AG08396 (cell line): ENCODE measurements at regions not wholly inside any gene's neighbourhood (a gene's known extent, or its start where the extent isn't known, plus 50 kb on each side); places are given as distances from the start of the nearest gene placed in this dataset.

Experiments used
- DNase-seq: peaks from one replicate; pipeline ENCODE4 v3.0.0; 2012; ENCODE audit warnings: low spot score, mixed read lengths

DNA sequence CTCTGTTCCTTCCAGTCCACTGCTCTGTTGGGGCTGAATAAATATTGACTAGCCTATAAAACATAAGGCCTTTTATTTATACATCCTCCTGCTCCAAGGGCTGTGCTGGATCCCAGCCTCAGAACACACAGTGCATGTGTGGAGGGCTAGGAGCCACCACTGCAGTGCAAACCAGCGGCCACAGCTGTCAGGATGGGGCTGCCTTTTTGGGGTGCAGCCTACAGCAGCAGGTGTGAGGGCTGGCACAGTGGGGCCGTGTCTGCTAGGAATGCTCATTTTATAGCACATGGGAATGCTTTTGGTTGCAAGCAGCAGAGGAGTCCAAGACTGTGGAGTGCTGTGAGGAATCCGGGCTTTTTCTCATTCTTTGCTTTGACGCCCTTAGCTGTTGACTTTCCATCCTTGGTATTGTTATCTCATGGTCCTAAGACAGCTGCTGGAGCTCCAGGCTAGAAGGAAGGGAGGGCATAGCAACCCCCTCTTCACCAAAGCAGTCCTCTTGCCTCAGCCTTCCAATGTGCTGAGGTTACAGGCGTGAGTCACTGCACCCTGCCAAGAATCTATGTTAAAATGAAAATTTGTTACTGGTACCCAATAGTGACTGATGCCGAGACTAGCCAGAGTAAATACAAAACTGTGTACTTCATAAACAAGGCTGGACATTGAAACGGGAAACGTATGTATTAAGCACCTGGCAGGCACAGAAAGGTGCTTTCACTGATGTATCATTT is 334.3 kb upstream of the GATB start:
- DNase-seq, result peak; percentile 47

DNA sequence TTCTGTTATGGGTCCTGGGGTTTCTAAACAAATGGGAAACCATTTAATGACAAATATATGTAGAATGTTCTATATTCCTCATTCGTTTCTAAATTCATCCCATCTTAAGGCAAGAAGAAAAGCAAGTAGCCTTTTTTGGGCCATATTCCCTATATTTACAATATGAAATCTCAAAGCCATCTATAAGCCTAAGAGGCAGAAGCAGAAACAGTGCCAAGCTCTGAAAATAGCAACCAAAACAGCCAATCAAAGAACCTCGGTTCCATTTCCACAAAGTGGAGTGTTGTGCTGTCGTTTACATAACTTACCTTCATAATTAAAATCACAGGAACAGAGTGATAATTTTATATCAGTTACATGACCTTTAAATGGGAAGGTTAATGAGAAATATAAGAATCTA is 330.6 kb upstream of the GATB start:
- DNase-seq, result no peak

DNA sequence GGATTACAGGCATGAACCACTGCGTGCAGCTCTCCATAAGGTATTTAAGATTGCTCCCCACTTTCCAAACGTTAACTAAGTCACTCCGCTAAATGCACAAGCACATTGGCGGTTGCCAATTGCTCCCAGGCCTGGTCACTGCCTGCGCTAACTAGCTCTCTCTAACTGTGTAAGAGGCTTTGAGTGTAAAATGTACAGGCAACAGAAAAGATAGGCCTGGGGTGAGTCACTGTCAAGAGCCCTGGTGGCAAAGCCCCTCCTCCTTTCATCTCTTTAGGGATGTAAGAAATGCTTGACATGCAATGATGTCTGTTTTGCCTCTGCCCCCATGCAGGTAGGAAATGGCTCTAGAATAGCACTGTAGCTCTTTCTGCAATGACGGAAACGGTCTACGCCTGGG is 329.7 kb upstream of the GATB start:
- peak; percentile 30 for DNase-seq

DNA sequence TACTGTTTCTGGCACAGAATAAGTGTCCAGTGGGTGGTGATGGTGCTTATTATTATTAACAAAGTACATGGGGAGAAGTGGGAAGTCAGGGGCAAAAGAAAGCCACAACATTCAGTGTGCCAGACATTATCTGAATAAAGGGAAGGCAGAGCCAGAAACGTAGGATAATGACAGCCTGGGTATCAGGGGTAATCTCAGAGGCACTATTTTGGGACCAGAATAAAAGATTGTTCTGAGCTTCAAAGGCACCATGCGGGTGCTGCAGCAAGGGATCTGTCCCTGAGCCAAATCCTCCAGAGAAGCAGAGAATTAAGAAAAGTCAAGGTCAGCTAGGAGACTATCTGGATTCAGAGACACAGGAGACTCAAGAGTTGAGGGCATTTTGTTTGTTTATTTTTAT is 328.8 kb upstream of the GATB start:
- no peak for DNase-seq

DNA sequence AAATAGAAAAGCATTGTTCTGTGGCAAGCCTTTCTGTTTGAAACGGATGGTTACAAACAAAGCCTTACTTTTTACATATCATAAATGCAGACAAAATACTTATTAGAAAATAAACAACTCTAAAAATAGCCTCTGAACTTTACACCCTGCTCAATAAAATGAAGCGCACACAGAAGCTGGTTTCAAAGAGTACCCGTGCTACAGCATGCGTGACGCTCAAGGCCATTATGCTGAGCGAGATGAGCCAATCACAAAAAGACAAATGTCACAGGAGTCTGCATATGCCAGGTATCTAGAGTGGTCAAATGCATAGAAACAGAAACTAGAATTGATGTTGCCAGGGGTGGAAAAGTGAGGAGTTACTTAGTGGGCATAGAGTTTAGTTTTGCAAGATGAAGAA is 326.5 kb upstream of the GATB start:
- no peak for DNase-seq

DNA sequence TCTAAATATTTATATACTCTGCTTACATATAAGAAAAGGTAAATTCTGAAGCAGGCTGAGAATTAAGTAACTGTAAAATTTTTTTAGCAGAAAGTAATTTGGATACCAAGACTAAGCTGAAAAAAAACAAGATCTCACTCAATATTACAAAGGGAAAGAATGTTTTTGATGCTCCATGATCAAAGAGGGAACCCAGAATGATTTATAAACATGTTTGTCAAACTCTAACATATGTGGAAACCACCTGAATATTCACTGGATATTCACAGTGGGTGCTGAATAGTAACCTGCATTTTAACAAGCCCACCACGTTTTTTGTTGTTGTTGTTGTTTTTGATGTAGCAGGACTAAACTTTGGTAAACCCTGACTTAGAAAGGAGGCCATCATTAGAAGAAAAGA is 324.9 kb upstream of the GATB start:
- no peak for DNase-seq

DNA sequence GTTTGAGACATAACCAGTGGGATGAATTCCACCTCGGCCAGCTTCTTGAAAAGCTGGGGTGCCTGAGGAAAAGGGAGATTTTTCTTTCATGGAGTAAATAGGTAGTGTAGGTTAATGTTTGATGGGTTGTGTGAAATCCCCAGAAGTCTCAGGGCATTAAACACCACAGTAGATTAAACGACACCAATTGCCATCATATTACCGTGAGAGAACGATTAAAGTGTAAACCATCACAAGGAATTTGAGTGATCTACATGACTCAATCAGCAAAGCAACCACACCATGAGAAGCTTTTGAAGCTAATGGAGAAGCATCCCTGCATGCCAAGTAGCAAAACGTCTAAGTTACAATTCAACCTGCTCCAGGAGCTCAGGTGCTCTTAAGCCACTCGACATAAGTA is 322.5 kb upstream of the GATB start:
- DNase-seq, result no peak

DNA sequence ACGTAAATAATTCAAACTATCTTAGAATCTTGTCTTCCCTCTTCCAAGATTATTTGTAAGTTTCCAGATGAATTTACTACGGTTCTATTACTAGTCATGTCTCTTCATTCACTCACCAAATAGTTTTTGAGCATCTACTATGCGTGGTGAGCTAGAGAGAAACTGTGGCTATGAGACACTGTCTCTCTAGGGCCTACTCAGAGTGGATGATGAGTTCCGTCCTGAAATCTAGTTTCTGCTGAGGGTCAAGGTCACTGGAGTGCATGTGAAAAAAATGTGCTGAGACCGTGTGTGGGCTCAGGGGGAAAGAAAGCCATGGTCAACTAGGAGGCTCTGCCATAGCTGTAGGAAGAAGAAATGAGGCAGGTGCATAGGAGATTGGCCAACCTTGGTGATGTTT is 320.2 kb upstream of the GATB start:
- no peak for DNase-seq

DNA sequence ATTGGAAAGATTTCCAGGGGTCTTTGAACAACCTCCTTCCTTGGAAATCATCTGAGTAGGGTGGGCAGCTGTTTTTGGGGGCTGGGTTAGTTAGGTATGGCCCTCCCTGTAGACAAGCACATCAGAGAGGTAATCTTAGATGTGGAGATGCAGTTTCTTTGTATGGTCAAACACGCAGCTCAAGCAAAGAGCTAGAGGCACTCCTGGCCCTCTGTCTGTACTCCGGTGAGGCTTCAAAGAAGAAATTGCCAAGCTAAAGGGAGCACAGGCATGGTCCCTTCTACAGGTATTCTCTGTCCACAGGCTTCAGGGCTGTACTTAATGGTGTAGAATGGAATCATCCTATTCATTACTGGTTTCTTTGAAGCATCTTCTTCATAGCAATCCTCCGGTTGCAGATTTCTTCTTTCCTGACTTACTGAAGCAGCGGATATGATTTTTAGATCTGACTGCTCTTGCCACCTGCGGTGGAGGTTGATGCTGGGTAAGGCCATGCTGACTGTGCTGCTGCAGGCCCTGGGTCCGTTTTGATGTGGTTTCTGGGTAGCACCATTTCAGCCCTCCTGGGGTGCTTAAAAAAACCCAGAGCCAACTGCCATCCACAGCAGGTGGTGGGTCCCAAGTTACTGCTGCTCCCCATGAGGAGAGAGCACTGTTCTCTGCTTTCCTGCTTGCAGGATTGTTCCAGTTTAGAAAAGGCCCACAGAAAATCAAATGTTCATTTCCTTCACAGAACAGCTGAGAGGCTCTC is 318.9 kb upstream of the GATB start:
- DNase-seq, result no peak

DNA sequence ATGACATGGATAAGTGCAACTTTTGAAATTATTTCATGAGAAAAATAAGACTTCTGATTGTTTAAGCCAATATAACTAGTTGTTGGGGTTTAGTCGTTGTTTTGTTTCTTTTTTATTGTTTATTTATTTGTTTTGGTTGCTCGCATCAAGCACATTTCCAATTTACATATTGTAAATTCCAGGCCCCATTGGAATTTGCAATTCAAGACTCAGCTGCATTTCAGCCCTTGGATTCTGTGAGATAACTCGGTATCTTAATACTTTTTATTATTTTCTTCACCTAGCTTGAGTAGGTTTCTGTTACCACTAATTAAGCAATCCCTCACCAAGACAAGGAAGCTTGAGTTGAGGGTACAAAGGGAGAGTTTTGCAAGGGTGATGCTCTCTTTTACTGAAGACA is 318.3 kb upstream of the GATB start:
- no peak for DNase-seq

DNA sequence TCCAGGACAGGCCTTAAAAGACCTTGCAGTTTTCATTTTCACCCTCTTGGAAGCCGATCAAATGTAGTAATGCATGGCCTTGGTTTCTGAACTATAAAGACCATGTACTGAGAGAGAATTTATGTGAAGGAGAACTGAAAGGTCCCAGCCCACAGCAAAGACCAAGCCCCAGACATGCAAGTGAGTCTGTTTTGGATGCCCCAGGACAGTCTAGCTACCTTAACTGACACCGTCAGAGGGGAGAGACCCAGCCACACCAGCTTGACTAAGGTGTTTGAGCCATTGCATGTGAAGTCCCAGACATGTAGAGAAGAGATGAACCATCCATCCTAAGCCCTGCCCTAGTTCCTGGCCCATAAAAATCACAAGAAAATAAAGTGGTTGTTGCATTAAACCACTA is 316.8 kb upstream of the GATB start:
- DNase-seq, result no peak

DNA sequence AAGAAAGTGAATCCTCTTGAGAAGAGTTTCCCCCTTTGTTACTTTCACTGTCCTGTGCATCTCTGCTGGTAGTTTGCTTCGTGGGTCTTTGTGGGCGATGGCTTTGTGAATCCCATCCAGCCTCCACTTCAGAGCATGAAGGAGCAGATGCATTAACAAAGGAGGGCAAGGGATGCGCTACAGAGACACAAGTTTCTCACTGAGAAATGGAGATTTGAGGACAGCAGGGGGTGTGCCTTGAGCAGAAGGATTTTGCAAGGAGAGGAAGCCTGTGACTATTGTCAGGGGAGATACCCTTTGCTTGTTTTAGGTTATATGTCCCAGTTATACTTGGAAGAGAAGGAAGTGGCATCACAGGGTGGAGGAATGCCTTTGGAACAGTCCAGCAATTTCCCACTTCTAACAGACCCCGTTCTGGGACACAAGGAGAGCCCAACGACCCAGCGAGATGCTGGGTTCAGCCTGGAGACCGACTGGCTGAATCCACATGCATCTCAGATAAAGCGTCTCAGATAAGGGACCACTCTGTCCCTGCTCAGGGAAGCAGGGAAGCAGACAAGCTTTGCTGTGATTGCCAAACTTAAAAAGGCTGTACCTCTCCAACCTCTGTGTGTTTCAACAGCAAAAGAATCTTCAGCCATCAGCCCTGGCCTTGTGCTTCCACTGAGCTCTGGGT is 314.6 kb upstream of the GATB start:
- no peak for DNase-seq

DNA sequence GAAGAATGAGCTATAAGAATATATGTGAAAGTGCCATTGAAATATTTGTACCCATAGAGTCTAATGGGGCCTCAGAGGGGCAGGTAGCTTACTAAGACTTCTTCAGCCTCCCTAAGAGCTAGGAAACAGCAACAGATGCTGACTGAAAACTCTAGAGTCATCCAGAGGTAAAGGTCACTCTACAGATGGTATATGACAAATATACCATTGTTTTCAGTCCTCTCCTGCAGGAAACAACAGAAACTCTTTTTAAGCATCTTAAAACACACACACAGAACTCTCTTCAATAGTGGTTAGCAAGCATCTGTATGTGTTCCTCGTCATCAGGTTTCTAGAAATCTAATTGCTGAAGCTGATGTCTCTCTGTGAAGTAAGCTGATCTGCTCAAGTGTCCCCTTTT is 313.8 kb upstream of the GATB start:
- no peak for DNase-seq

DNA sequence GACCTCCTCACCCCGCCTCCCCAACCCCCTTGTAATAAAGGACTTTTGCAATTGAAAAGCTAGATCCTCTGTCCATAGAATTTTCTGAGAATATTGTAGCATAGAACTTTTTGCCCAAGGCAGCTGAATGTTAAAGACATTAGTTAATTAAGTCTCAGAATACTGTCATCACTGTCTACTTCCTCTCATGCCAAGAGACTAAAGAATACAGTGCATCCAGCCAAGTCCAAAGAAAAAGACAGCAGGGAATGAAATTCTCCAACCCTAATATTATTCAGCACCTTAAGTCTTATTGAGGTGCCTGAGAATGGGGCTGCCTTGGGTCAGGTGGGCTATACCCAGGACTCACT is 313.3 kb upstream of the GATB start:
- no peak for DNase-seq

DNA sequence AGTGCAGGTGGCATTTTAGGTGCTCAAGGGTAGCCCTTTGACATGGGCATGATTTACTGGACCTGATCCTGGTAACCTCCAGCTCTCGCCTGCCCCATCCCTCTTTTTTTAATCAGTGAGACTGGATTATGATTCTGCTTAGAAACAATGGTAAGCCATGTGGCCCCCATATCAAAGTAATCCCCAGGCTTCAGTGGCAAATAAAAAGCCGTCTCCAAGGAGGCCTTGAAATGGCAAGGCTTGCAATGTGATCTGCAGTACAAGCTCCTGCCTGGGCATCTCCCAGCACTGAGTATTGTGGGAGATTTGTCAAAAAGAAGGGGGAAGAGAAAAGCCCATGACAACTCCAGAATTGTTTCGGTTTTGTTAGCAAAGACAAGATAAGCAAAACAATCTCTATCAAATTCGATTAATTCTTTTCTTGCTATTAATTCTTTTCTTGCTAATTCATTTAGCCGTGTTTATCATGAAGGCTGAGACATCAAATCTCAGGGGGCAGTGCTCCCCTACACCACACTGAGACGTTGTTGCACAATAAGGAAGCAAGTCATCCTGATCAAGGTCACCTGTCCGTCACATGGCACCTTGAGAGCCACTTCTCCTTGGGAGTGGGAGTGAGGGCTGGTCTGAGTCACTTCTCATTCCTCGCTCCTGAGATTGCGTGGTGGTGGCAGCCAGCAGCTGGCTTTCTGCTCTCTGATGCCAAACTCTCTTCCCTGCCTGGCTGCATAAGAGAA is 312.7 kb upstream of the GATB start:
- peak; percentile 30 for DNase-seq

DNA sequence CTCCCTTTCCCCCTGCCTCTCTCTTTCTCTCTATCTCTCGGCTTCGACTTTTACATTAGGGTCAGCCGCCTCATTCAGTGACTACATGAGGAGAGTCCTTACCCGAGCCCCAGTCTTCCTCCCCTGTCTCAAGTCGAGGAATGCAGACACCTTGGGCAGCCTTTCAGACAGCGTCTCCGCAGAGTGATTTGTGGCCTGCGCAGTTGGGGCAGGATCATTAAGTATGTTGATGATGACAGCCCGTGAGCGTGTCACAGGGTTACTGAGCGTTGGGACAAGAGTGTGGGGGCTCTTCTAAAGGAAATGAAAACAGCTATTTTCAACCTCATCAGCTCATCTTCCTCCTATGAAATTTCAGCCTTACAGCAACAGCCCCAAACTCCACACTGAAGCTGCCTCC is 312.1 kb upstream of the GATB start:
- no peak for DNase-seq

DNA sequence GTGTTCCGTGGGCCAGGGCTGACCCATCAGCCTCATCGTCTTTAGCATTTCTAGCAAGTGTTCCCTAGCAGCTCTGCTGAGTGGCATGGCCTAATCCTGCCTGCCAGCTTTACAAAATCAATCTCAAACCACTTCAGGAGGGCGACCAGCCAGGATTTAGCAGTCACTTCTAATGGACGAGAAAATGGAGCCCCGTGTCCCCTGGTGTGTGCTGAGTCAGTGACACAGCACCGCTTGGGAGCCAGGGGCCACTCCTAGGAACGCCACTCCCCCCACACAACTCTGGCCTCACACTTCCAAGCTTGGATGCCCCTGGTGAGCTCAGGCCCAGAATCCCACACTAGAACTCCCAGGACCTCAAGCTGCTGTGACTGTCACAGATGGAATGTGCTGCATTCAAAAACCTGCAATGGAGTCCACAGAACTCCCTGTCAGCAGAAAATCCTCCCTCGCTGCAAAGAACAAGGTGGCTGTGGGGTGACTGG is 311.2 kb upstream of the GATB start:
- peak; percentile 55 for DNase-seq

DNA sequence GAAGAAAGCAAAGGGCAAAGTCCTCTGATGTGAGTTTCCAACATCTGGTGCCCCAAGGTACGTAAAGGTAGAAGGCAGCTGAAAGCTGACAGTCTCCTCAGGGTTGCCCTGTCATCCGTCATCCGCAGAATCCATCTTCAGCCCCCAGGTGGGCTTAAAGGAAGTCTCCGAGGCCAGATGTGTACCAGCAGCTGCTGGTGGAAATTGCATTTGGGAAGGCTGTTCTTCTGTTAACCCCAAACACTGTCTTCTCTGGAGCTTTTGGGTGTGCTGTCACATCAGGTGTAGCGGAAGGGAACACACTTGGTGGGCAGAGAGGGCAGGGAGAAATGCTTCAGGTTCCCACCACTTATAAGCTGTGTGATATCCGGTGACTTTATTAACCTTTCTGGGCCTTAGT is 310.0 kb upstream of the GATB start:
- no peak for DNase-seq

DNA sequence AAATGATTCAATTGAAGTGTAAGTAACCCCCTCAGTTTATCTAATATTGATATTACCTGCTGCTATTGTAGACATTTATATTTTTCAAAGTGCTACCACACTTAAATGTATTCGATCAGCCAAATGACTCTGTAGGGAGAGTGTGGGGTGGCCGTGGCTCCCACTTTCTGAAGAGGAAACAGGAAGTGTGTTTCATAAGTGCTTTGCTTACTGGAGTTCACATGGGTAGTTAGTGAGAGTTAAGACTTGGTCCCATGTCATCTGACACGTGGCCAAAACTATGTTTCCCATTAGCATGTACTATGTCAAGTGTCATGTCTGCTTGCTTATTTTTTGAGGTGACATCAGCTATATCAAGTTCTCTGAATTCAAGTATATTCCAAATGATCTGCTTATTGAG is 308.1 kb upstream of the GATB start:
- no peak for DNase-seq

DNA sequence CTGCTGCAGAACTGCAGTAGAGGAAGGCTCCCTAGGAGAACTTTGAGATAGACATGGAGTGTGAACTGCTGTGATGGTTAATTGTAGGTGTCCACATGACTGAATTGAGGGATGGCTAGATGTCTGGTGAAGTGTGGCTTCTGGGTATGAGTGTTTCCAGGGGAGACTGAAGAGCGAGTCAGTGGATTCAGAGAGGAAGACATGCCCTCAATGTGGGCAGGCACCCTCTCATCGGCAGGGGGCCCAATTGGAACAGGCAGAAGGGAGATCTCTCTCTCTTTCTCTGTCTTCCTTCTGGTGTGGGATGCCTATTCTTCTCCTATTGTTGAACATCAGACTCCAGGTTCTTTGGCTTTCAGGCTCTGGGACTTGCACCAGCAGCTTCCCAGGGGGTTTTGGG is 304.7 kb upstream of the GATB start:
- DNase-seq, result no peak

DNA sequence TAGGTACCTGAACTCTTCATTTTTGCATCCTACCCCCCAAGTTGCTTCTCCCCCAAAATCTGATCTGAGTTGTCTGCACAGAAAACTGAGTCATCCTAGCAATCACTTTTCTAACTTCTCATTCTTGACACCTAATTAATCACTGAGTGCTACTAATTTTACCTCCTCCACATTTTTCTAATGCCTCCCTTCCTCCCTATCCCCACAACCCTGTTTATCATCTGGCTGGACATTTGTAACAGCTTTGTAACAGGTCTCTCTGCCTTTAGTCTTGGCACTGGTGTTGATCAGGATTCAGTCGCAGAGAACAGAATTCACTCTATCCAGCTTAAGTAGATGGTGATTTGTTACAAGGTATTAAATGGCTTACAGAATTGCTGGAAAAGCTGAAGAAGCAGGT is 303.9 kb upstream of the GATB start:
- DNase-seq, result no peak

DNA sequence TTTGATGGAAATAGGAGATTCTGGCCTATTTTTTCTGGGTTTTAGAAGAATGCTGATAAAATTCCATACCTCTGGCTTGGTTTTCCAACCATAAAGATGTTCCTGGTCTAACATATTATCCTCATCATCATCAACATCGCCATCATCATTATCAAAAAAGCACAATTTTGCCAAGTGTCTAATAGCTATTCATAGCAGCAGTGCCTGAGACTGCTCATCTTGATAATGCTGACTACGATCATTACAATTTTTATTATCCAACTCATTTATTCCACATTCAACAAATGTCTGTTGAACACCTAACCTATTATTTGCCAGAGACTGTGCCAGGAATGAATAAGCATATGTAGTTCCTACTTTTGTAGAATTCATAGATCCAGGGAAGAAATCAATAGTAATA is 303.5 kb upstream of the GATB start:
- no peak for DNase-seq
